Left ventricle myocardium superior (tissue), 1 donor: ENCODE measurements at regions not wholly inside any gene's neighbourhood (a gene's known extent, or its start where the extent isn't known, plus 50 kb on each side); places are given as distances from the start of the nearest gene placed in this dataset.

Experiments
- ATAC-seq: fragments of 200-7000 bp; cut with Tn5 transposase; one replicate; pipeline ENCODE4 v1.9.1; 2020; ENCODE audit warnings: mild to moderate bottlenecking, moderate library complexity
- DNase-seq: peaks from one replicate; pipeline ENCODE4 v3.0.0-alpha.2; 2020
- intact Hi-C: fragments of 100-400 bp; cut with micrococcal nuclease; formaldehyde crosslinking; loops from one replicate; pipeline ENCODE4 v1.11.0; 2022
- donor health status: DM: no; HTN: yes; CAD: no; lungs with severe emphysema.

GRCh38 chr11:76607431-76607830 lies 63.1 kb downstream of the LRRC32 start:
- intact Hi-C loops, result loop anchor here (10.0 kb wide), 1 partner anchor 57 kb away; no protein-coding TSS in a partner anchor
- ATAC-seq (no peak), DNase-seq (no peak)

DNA sequence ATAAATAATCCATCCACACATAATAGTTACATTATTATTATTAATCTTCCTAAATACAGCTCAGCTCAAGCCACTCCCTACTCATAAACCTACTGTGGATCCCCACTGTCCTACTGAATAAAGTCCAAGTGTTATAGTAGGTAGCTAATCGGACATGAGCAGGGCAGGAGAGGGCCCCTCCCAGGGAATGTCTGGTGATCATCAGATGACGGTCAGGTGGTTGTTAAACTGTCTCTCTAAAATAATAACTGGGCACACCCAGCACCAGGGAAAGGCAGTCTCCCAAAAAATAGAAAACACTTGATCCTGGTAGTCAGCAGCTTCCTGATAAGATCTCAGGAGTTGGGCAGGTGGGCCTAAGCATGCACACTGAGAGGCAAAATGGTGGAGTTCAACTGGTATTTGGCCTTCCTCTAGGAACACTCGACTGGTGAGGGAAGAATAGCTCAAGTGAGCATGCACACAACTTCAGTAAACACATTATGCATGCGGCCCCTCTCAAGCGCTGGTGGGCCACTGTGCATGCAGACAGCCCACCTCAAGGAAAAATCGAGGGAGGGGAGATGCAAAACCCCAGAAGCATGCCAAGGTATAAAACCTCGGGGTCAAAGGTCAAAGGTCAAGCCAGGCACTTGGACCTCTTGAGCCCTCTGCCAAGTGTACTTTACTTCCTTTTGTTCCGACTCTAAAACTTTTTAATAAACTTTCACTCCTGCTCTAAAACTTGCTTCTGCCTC lies 65.0 kb downstream of the LRRC32 start:
- intact Hi-C loops, result loop anchor here (10.0 kb wide), 1 partner anchor 59 kb away; no protein-coding TSS in a partner anchor
- ATAC-seq, result no peak

GRCh38 chr11:76604626-76605241 lies 65.8 kb downstream of the LRRC32 start:
- intact Hi-C loops, result loop anchor here (10.0 kb wide), 1 partner anchor 60 kb away; no protein-coding TSS in a partner anchor
- ATAC-seq (peak; percentile 78), DNase-seq (peak; percentile 78)

More for the DNA sequence above, 65.0 kb downstream of the LRRC32 start:
- no peak for DNase-seq

- peak; percentile 13 for ATAC-seq
- intact Hi-C loops, result loop anchor here (10.0 kb wide), 1 partner anchor 61 kb away; no protein-coding TSS in a partner anchor
These were observed 66.4 kb downstream of the LRRC32 start for GRCh38 chr11:76604081-76604625.

GRCh38 chr11:76603202-76603601 lies 67.3 kb downstream of the LRRC32 start:
- ATAC-seq (no peak), DNase-seq (no peak)
- intact Hi-C loops, result loop anchor here (10.0 kb wide), 1 partner anchor 62 kb away; no protein-coding TSS in a partner anchor

More at GRCh38 chr11:76604081-76604625, 66.4 kb downstream of the LRRC32 start:
- no peak for DNase-seq
